ENCODE measurements at regions not wholly inside any gene's neighbourhood (a gene's known extent, or its start where the extent isn't known, plus 50 kb on each side); places are given as distances from the start of the nearest gene placed in this dataset.
"Not testable (repeated sequence)": the region's sequence is repeated elsewhere in the genome, so short reads cannot be mapped to it uniquely, and the experiment has no call there.

DNA sequence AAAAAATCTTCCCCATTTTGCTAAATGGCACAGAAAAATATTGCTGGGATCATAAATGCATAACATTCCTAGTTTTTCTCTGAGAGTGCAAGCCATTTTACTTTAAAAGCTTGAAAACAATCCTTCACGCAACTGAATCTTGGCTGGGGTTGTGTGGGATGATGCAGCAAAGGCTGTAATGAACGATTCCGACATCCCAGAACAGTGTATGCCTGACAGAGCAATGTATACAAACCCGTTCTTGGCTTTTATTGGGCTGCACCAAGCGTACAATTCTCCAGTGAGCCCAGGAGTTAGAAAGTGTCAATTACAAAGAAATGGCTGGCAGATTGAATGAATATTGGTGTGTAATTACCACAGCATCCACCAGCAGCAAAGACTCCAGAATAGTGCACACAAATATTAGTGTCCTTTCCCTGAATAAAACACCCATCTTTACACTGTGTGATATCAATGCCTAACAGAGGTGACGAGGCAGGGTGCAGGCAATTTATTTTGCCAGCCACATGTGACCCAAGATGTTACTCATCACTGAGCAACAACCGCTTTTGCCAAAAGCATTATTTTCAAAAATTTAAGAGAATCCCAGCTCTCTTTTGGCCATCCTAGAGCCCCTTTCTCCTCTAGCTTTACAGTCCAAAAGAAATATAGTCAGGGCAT is 578.6 kb upstream of the CHAC2 start:
- no peak for DNase-seq

DNA sequence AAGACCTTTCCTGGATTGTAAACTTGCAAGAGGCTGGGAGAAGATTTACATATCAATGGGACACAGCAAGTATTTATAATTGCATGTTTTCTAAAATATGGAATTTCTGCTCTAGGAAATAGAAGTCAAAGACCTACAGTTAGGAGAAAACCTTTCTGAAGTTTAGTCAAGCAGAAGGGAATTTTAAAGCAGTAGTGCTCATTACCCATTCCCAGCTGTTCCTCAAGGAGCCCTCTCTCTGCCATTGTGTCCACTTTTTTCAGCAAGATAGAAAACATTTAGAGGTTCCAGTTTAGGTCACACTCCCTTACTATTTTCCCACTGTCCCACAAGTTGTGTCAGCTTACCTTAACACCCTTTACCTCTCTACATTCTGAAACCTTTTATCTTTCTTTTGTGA is 584.0 kb upstream of the CHAC2 start:
- DNase-seq: no peak

DNA sequence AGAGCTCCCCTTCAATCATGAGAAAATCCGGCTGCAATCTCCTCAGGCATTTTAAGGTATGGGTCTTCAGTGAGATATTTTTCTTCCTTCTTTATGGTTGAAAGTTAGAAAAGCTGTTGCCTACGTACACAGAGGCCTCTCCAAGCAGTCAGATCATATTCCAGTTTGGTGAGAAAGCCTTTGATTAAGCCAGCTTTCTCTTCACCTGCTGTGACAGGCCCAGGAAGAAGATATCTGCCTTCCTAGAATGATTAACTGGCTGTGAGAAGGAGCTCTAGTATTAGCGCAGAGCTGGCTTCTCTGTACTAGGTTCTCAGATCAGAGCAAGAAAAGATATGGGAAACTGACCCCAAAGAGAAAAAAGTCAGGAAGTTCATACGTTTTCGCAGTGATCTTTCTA is 585.0 kb upstream of the CHAC2 start:
- no peak for DNase-seq

DNA sequence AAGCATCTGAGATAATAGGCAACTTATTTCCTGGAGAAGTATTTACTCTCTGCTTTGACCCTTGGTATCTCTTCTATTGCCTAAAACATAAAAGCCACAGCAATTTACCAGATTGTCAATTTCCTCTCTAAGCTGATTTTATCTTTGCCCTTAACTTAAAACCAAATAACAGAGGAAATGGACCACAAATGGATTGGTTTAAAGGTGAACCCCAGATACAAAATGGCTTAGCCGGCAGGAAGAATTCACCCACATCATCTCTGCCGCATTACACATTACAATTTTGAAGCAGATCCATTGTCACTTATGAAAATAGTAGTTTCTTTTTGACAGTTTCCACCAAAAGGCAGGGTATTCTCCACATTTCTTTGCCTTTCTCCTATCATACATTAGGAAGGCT is 585.8 kb upstream of the CHAC2 start:
- DNase-seq: no peak

DNA sequence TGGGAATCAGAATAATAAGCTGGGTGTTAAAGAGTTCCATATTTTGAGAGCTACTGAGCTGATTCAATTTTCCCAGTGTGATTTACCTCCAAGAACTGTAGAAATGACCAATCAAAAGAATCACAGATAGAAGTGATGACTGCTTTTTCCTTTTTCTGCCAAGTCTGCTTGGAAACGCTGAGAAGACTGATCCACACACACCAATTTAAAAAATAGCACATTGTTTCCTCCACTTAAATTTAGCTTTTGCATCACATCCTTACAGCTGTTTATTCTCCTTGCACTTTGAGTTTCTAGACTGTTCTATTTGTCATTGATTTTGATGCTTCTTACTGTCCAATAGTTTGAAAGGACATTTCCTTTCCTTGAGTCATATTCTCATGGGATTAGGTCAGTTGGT is 590.3 kb upstream of the CHAC2 start:
- DNase-seq: no peak

DNA sequence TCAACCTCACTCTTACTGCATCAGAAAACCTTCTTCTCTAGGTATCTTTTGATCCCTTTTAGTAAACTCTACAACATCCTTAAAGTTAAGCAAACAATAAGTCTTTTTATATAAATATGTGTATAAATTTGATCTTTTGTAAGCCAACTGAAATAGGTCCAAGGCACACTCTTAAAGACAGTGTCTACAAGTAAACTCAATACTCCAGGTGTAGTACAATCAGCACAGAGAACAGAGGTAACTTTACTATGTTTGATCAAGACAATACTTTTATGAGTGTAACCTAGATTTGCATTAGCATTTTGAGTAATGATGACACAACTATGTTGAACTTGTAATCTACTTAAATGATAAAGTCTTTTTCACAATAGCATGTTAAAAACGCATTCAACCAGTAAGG is 593.1 kb upstream of the CHAC2 start:
- DNase-seq: no peak

DNA sequence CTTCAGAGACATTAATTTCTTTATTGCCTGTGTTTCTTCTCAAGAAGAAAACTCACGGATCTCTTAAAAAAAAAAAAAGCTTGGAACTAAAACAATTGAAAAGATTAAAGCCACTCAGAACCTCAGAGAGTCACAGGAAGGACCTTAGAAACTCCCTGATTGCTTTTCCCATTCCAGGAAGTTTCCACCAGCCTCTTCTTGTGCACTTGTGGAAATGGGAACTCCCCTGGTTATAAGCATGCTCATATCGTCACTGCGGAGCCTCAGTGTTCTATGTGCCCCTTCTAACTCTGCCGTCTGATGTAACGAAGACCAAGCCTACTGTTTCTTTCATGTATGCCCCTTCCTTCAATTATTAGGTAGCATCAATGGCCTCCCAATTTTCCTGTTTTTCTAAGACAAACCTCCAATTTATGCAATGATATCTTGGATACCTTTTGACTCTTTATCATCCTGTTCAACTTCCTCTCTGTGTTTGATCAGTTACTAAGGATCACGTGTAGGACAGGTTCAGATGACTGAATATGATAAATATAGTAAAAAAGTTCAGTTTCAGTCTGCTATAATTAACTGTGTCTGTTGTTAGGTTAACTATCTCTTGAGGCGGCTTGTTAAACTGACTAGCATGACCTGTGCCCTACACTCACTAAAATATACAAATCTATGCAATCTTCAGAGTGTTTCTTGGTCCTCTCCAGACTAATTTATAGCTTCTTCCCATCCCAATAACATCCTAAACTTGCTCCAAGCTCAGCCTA is 593.7 kb upstream of the CHAC2 start:
- DNase-seq: no peak

DNA sequence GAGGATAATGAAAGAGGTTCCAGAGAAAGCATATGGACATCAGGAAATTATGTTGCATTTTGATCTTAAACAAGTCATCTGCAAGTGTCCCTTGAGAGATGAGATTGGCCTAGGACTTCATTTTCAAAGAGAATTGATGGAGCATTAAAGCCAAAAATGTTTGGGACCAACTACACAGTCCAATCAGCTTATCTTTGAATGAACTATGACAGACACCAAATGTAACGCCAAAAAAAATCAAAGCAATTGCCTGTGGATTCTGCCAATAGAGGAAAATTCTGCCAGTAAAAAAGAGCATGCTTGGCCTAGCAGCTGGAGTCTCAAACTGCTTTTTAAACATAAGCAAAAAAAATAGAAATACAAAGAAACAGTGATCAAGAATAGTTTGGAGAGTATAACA is 594.5 kb upstream of the CHAC2 start:
- DNase-seq: no peak

DNA sequence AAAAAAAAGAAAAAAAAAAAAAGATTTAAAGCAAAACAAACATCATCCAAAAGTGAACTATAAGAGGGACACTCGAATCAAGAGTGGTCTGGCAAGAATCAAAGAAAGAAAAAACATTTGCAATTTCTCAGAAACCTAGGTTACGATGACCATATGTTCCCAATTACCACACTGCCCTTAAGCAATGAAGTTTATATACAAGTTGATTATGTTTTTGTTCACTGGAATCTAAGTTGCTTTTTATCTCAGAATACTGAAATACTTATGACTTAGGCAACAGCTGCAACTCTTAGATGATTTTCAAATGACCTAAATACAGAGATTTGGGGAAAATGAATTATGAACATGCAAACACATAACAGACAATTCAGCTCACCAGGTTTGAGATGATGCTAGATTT is 597.1 kb upstream of the CHAC2 start:
- DNase-seq: no peak

DNA sequence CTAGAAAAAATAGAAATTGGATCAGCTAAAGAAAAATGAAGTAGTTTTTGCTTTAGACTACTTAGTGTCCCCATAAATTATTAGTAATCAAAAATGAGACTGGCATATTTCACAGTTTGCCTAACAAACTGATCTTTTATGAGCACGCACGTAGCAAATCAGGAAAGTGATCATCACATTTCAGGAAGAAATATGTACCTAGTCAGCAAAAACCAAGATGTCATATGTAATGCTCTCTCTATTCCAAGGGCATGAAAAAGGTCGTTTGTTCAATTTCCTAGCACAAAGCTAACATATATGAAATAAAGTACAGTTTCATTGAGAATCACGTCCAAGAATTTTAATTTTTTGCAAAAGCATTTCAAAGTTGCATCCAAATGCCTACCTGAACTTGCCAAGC is 600.4 kb upstream of the CHAC2 start:
- no peak for DNase-seq

DNA sequence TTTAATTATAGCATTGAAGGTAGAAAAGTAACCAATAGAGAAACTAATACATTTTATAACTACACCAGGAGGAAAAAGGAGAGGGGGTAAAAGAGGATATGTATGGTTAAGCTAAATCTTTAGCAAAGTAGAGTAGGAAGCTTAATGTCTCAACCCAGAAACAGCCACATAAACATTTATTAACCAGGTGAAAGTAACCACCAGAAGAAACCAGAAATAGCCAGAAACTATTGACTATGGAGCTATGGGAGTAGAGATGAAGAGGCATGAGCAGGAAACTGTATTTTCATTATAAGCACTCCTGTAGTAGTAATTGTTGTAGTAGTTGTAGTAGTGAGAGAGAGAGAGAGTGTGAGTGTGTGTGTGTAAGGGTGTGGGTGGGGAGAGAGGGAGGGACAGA is 617.5 kb upstream of the CHAC2 start:
- DNase-seq: no peak

DNA sequence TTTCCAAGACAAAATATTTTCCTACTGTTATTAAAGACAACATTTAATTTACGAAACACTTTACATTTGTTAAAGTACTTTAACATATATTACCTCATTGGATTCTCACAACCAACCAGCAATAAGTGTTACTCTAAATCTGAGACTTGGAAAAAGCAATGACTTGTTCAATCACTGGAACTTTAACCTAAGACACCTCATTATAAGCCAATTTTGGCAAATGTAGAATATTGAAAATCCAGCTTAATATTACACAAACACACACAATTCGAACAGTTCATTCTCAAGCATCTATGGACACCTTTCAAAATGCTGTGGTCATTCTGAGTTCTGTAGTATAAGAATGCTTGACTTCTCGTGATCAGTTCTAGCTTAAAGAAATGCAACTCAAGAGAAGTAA is 619.4 kb upstream of the CHAC2 start:
- no peak for DNase-seq

DNA sequence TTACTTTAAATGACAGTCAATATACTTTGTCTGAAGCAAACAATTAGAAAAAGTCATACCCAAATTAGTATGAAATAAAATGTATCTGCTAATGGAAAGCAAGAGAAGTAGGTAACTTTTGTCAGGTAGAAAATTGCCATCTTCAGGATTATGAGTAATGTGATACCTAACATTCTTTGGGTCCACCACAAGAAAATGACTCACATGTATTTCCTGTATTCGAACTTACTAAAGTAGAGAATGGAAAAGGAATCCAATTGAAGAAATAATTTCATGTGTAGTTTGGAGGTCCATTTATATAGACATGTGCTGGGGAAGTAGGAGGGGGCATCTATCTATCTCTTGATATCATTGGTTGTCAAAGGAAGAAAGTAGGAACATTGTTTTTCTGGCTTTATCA is 636.2 kb upstream of the CHAC2 start:
- DNase-seq: no peak

DNA sequence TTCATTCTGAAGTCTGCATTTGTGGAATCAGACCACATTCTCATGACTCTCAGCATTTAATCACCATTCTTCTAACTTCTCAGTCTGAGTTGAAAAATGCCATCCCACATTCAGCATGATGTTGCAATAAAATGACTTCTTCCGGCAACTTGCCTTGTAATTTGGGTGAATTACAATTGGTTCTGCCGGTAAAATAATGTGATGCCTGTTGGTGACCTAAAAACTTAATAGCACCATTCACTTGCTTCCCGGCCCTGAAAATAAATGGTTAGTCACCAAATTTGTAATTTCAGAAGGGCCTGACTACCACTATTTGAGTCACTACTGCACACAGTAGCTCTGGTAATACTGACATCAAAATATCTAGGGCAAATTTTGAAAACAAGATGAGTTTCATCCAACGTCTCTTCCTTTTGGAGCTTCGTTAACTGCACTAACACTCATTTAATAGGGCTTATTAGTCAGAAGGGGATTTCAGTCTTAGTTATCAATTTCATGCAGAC is 637.1 kb upstream of the CHAC2 start:
- no peak for DNase-seq

DNA sequence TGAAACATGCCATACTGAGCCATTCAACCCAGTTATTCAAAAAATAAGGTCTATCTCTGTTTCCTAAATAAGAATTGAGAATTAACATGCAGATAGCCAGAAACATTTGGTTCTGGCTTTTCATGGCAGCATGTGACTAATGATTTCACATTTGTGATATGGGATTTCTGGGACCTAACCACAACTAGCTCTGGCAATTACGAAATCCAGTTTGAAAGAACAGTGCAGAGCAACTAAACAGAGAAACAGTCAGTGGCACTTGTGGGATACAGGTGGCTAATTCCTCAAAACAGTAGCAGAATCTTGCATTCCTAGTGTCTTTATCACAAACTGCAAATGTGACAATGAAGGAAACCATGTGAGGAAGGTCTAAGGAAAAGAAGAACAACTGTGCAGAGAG is 637.8 kb upstream of the CHAC2 start:
- no peak for DNase-seq

DNA sequence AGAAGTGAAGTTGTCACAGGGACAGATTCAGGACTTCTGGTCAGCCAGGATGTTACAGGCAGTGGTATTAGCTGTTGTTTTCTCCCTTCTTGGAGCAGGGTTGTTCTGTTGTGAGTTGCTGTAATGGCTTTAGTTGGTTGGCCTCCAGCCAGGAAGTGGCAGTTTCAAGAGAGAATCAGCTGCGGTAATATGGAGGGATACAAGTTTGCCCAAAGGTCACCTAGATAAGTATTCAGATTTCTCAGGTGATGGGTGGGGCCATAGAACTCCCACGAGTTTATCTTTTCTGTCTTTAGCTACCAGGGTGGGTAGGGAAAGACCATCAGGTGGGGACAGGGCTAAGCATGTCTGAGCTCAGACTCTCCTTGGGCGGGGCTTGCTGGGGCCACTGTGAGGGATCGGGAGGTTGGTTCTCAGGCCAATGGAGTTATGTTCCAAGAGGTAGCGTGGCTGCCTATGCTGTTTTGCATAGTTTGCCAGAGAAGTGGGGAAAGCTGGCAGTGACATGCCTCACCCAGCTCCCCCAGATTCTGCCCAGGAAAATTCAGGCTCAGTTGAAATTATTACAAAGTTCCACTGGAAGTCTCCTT is 640.4 kb upstream of the CHAC2 start:
- DNase-seq: no peak

DNA sequence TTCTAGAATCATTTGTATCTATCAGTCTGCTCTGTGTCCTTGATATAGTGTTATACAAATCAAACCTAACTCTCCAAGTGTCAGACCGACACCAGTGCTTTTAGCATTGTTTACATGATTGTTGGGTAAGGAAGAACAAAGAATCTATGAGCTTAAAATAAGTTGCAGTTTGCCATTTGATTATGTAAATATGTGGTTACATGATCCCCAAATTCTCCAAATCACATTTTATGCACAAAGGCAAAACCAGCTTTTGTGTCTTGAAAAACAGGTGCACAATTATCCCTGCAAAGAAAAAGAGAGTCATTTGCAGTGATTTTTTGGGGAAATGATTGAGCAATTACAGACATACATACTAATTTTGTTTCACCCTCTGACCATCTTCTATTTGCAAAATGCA is 652.6 kb upstream of the CHAC2 start:
- no peak for DNase-seq

DNA sequence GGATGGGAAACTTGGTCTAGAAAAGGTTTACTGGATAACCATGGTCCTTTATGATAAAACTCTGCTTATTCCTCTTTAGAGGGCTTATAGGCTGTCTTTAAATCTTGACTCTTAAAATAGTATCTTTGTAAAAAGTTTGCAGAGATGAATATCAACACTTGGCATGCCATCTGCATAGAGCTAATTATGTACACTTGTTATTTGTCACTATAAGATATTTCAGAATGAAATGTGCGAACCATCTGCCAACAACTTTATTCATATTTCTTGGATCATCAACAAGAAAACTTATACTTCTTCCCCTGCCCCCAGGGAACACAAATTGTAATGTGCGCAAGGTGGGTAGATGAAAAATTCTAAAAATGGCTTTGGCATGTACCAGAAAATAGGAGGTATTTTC is 653.0 kb upstream of the CHAC2 start:
- DNase-seq: no peak

DNA sequence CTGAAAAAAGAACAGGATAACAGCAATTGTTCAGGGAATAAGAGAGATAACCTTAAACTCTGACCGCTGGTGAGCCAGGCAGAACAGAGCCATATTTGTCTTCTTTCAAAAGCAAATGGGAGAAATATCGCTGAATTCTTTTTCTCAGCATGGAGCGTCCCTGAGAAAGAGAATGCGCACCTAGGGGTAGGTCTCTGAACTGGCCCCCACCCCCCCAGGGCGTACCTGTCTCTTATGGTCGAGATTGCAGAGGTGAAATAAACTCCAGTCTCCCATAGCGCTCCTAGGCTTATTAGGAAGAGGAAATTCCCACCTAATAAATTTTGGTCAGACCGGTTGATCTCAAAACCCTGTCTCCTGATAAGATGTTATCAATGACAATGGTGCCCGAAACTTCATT is 655.2 kb upstream of the CHAC2 start:
- not testable (repeated sequence) for DNase-seq

DNA sequence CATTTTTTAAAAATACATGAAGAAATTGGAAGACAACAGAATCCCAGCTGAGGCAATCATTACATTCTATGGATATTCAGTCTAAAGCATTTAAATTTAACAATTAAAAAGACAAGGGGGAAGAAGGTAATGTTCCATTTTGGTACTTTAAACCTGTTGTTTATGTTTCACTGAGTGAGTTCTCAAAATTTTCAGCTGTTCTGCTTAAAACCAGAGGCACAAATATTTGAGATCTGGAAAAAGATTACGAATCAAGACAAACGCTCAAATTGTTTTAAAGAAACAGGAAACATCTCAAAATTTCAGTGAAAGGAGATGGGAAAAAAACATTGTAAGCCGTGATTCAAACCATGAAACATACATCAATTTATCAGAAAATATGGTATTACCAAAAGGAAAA is 656.2 kb upstream of the CHAC2 start:
- no peak for DNase-seq

DNA sequence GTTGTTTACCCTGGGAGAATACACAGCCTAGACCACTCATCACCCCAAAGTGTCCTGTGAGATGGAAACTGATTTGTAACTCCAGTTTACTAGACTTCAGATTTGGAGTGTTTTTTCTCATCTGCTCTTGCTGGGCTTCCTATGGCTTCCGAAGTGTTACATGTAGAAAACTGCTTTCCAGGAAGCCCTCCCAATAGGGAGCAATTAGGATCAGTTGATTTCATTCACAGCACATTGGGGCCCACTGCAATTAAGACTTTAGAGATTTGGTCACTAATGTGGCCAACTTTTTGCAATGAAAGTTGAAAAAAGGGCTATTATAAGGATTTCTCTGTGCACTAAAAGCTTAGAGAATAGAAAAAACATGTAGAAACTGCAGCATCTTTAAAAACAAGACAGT is 656.6 kb upstream of the CHAC2 start:
- no peak for DNase-seq

DNA sequence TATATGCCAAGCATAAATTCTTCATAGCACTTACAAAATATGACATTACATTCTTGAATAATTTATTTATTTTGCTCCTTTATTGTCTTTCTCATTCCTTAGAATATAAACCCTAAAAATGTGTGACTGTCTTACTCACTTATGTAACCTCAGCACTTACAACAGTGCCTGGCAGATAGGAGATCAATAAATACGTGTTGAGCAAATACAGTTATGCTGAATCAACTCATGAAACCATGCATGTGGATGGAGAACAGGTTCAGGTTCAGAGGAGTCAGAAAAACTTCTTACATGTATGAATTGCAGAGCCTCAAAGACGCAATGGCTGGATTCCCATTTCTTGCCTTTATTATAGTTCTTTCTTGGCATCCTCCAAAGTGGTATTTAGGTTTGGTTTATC is 659.4 kb upstream of the CHAC2 start:
- no peak for DNase-seq

DNA sequence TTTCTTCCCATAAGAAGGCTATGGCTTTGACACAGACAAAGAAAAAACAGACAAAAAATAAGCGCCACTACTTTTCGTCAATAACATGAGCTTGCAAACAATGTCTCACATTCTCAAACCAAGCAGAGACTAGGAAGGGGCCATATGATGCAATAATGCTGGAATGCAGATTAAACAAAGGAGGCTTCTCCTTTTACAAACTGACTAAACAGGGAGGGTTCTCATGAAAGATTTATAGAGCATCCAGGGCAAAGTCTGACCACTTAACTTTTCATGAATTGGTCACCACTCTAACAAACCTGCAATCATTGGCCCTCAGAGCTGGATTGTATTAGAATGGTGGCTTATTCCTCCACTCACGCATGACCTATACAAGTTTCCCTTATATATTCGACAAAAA is 663.3 kb upstream of the CHAC2 start:
- no peak for DNase-seq

DNA sequence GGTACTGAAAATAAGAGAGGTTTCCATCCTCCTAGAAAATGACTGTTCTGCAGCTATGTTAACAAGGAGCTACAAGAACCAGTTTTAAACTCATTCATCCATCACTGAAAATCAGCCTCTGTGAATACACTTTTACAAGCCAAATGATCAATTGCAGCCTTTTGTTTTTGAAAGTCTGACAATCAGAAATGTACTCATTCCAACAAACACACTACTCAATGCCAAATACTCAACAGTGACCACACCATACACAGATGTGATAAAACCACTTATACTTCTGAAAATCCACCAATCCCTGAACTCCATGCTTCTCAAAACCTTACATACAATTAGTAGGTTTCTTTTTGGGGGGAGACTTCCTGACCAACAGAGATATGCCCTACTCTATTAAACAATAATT is 663.9 kb upstream of the CHAC2 start:
- no peak for DNase-seq

DNA sequence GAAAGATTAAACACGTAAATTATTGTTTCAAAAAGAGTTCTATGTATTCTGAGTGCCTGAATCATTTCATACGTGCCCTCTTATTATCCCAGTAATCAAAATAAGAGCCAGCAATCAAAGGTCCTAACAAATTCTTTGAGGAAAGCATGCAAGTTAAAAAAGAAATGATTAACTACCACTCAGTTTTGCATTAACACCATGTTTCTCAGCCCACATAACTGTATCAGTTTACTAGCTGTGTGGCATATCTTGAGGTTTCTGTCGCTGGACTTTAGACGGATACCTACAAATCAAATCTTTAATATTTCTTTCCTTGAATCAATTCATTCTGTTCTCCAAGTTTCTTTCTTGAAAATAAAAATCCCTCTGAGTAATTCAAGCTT is 668.9 kb upstream of the CHAC2 start:
- DNase-seq: no peak
